ENCODE measurements at regions not wholly inside any gene's neighbourhood (a gene's known extent, or its start where the extent isn't known, plus 50 kb on each side); places are given as distances from the start of the nearest gene placed in this dataset.
"Not testable (repeated sequence)": the region's sequence is repeated elsewhere in the genome, so short reads cannot be mapped to it uniquely, and the experiment has no call there.

GRCh38 chr15:96972201-96972600 is 641.7 kb downstream of the NR2F2 start:
- Histone ChIP-seq H3K79me2 (ENCODE audit: insufficient read depth, low read depth) (no peaks in the 10 kb centered on the region), H3K27ac (no peak overlapping the region), H3K4me2 (no peak overlapping the region), H3K9ac (no peak overlapping the region), H3K27me3 (ENCODE audit: insufficient read depth, low read depth) (no peaks in the 10 kb centered on the region), H4K20me1 (ENCODE audit: insufficient read depth) (no peaks in the 10 kb centered on the region), H2AFZ (ENCODE audit: low read depth) (no peak overlapping the region), H3K4me3 (IDR thresholded peaks at IDR 0.05; ENCODE audit: insufficient read depth, low read depth, low read length) (no peak overlapping the region), H3K36me3 (ENCODE audit: insufficient read depth) (no peaks in the 10 kb centered on the region), H3K4me1 (ENCODE audit: low read depth, poor library complexity, severe bottlenecking) (no peaks in the 10 kb centered on the region)
- TF ChIP-seq CTCF (conservative IDR thresholded peaks at IDR 0.05; ENCODE audit: low read depth, low read length), result no peak

GRCh38 chr15:96974761-96975160 is 644.3 kb downstream of the NR2F2 start:
- Histone ChIP-seq H3K9ac (no peak overlapping the region), H3K79me2 (ENCODE audit: insufficient read depth, low read depth) (no peaks in the 10 kb centered on the region), H3K4me2 (no peak overlapping the region), H3K4me1 (ENCODE audit: low read depth, poor library complexity, severe bottlenecking) (no peaks in the 10 kb centered on the region), H3K27ac (no peak overlapping the region), H3K4me3 (IDR thresholded peaks at IDR 0.05; ENCODE audit: insufficient read depth, low read depth, low read length) (no peak overlapping the region), H4K20me1 (ENCODE audit: insufficient read depth) (no peaks in the 10 kb centered on the region), H3K27me3 (ENCODE audit: insufficient read depth, low read depth) (no peaks in the 10 kb centered on the region), H2AFZ (ENCODE audit: low read depth) (no peak overlapping the region), H3K36me3 (ENCODE audit: insufficient read depth) (no peaks in the 10 kb centered on the region)
- no peak for TF ChIP-seq CTCF (conservative IDR thresholded peaks at IDR 0.05; ENCODE audit: low read depth, low read length)

DNA sequence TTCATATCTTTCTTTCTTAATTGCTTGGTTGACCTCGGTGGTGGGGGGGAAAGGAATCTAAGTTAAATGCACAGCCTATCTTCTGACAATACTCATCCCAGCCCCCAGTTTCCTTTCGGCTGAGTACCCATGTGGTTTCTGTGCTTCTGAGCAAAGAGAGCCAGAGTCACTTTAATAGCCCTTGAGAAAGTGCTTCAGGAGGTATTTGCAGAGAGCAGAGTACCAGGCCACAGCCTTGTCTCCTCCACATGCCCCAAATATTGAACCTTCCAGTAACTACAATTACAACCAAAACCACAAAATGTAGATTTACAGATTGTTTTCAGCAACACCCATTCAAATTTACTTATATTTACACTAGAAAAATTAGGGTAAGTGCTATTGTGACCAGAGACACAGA is 647.4 kb downstream of the NR2F2 start:
- TF ChIP-seq CTCF (conservative IDR thresholded peaks at IDR 0.05; ENCODE audit: low read depth, low read length), result no peak
- Histone ChIP-seq H3K27me3 (ENCODE audit: insufficient read depth, low read depth) (no peaks in the 10 kb centered on the region), H3K4me3 (IDR thresholded peaks at IDR 0.05; ENCODE audit: insufficient read depth, low read depth, low read length) (no peak overlapping the region), H4K20me1 (ENCODE audit: insufficient read depth) (no peaks in the 10 kb centered on the region), H3K4me2 (no peak overlapping the region), H3K79me2 (ENCODE audit: insufficient read depth, low read depth) (no peaks in the 10 kb centered on the region), H2AFZ (ENCODE audit: low read depth) (no peak overlapping the region), H3K27ac (no peak overlapping the region), H3K36me3 (ENCODE audit: insufficient read depth) (no peaks in the 10 kb centered on the region), H3K9ac (no peak overlapping the region), H3K4me1 (ENCODE audit: low read depth, poor library complexity, severe bottlenecking) (no peaks in the 10 kb centered on the region)

DNA sequence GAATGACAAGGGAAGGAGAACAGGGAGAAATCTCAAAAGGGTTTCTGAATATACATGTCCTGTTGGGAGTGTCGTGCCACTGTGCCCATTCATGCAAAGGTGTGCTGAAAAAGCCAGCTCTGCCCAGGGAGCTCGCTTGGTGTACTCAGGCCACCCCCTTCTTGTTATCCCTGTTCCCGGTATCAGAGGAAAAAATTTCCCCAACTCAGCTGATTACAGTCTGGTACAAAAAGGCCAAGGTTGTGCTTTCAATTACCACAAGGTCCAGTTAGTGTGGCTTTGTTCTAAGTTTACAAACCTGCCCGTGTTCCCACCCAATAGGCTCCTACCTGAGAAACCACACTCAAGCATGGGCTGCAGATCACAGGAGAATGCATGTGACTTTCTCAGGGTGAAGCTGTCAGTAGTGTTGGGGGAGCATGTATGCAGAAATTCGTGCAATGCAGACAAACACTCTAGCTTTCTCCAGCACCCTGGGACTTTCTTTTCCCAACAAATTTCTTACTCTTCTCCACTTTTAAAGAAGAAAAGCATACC is 648.5 kb downstream of the NR2F2 start:
- Histone ChIP-seq H3K27ac (no peak overlapping the region), H4K20me1 (ENCODE audit: insufficient read depth) (no peaks in the 10 kb centered on the region), H3K79me2 (ENCODE audit: insufficient read depth, low read depth) (no peaks in the 10 kb centered on the region), H3K9ac (no peak overlapping the region), H3K4me2 (no peak overlapping the region), H3K4me1 (ENCODE audit: low read depth, poor library complexity, severe bottlenecking) (no peaks in the 10 kb centered on the region), H3K4me3 (IDR thresholded peaks at IDR 0.05; ENCODE audit: insufficient read depth, low read depth, low read length) (no peak overlapping the region), H3K27me3 (ENCODE audit: insufficient read depth, low read depth) (no peaks in the 10 kb centered on the region), H2AFZ (ENCODE audit: low read depth) (no peak overlapping the region), H3K36me3 (ENCODE audit: insufficient read depth) (no peaks in the 10 kb centered on the region)
- TF ChIP-seq CTCF (conservative IDR thresholded peaks at IDR 0.05; ENCODE audit: low read depth, low read length), result no peak

GRCh38 chr15:96984121-96984671 is 653.7 kb downstream of the NR2F2 start:
- not testable (repeated sequence) for H3K27ac ChIP-seq; H3K9ac ChIP-seq; H3K79me2 ChIP-seq (ENCODE audit: insufficient read depth, low read depth); H3K27me3 ChIP-seq (ENCODE audit: insufficient read depth, low read depth); H3K4me1 ChIP-seq (ENCODE audit: low read depth, poor library complexity, severe bottlenecking); H4K20me1 ChIP-seq (ENCODE audit: insufficient read depth); H3K4me3 ChIP-seq (IDR thresholded peaks at IDR 0.05; ENCODE audit: insufficient read depth, low read depth, low read length); H3K4me2 ChIP-seq; H3K36me3 ChIP-seq (ENCODE audit: insufficient read depth); H2AFZ ChIP-seq (ENCODE audit: low read depth)

All from KMS-11 (cell line).